ENCODE measurements at regions not wholly inside any gene's neighbourhood (a gene's known extent, or its start where the extent isn't known, plus 50 kb on each side); places are given as distances from the start of the nearest gene placed in this dataset.

- Histone ChIP-seq H3K27ac (ENCODE audit: extremely low read depth, low read depth, low read length) (no peak overlapping the region), H2AFZ (ENCODE audit: low read depth, low read length) (no peak overlapping the region), H3K9me1 (ENCODE audit: control insufficient read depth, insufficient read depth, low read length) (no peaks in the 10 kb centered on the region), H3K27me3 (ENCODE audit: control insufficient read depth in 2 of 2, insufficient read depth in 2 of 2, low read length in 2 of 2) (peaks cover 0 to 14% of the 10 kb centered on the region in 2 experiments; a peak in 2 of 5 replicates), H3K4me3 (no peak overlapping the region), H4K20me1 (replicated peaks; ENCODE audit: control insufficient read depth, insufficient read depth, low read length) (no peaks in the 10 kb centered on the region), H3K9me3 (replicated peaks; ENCODE audit: control insufficient read depth, insufficient read depth, low read depth, low read length) (no peaks in the 10 kb centered on the region), H3K4me2 (ENCODE audit: insufficient read depth, low read length) (no peak overlapping the region), H3K36me3 (ENCODE audit: control insufficient read depth, insufficient read depth, low read length) (no peaks in the 10 kb centered on the region), H3K4me1 (replicated peaks in 1 of 2; ENCODE audit: control insufficient read depth in 2 of 2, insufficient read depth in 2 of 2, low read length in 2 of 2) (peaks cover 0 to 4% of the 10 kb centered on the region in 2 experiments; a peak in 2 of 5 replicates), H3K9ac (ENCODE audit: insufficient read depth in 1 of 2, low read depth in 2 of 2, low read length in 2 of 2) (no peak overlapping the region), H3K79me2 (ENCODE audit: control insufficient read depth, insufficient read depth, low read length) (no peaks in the 10 kb centered on the region)
- BruUV-seq (replicated peaks), result no TSS peak
- ATAC-seq (no peak), DNase-seq (ENCODE audit: extremely low read depth in 1 of 4, low spot score in 3 of 4) (no peak), FAIRE-seq (no peak)
- 5% methylated on average over 4 of the region's 8 CpGs for WGBS (ENCODE audit: insufficient coverage, low coverage, missing lambda C conversion rate)
- CTCF ChIA-PET (ENCODE audit: low intra/inter-chr PET ratio), result no interaction called here
- in situ Hi-C loops (cut with MboI), result no loop called here
- intact Hi-C loops (cut with micrococcal nuclease), result no loop called here
- TF ChIP-seq NFIC (IDR thresholded peaks at IDR 0.05), result no peak
- no peak for TF ChIP-seq CHD4 (IDR thresholded peaks at IDR 0.05; ENCODE audit: insufficient read depth, insufficient replicate concordance, low read depth, low read length, poor library complexity, severe bottlenecking)
- TF ChIP-seq CBX1 (IDR thresholded peaks at IDR 0.05; ENCODE audit: low read depth), result no peak
- no peak for TF ChIP-seq TAF15 (IDR thresholded peaks at IDR 0.05; ENCODE audit: low read depth, low read length)
- no peak for TF ChIP-seq ZNF76 (CRISPR knock-in tag; IDR thresholded peaks at IDR 0.05; ENCODE audit: borderline replicate concordance)
- POLR2A ChIA-PET, result no interaction called here
These were observed 248.6 kb downstream of the BCL2 start for GRCh38 chr18:63070767-63071502.

GRCh38 chr18:63069496-63069895 is 250.1 kb downstream of the BCL2 start:
- Histone ChIP-seq H3K4me1 (replicated peaks in 1 of 2; ENCODE audit: control insufficient read depth in 2 of 2, insufficient read depth in 2 of 2, low read length in 2 of 2) (no peaks in the 10 kb centered on the region), H3K9ac (ENCODE audit: insufficient read depth in 1 of 2, low read depth in 2 of 2, low read length in 2 of 2) (no peak overlapping the region), H3K9me3 (replicated peaks; ENCODE audit: control insufficient read depth, insufficient read depth, low read depth, low read length) (no peaks in the 10 kb centered on the region), H3K9me1 (ENCODE audit: control insufficient read depth, insufficient read depth, low read length) (no peaks in the 10 kb centered on the region), H3K4me2 (ENCODE audit: insufficient read depth, low read length) (no peak overlapping the region), H3K4me3 (no peak overlapping the region), H4K20me1 (replicated peaks; ENCODE audit: control insufficient read depth, insufficient read depth, low read length) (no peaks in the 10 kb centered on the region), H3K27ac (ENCODE audit: extremely low read depth, low read depth, low read length) (no peak overlapping the region), H3K79me2 (ENCODE audit: control insufficient read depth, insufficient read depth, low read length) (no peaks in the 10 kb centered on the region), H2AFZ (ENCODE audit: low read depth, low read length) (no peak overlapping the region), H3K36me3 (ENCODE audit: control insufficient read depth, insufficient read depth, low read length) (no peaks in the 10 kb centered on the region), H3K27me3 (ENCODE audit: control insufficient read depth in 2 of 2, insufficient read depth in 2 of 2, low read length in 2 of 2) (peaks cover 0 to 14% of the 10 kb centered on the region in 2 experiments; a peak in 2 of 5 replicates)
- ChIA-PET POLR2A (no interaction called here), CTCF (ENCODE audit: low intra/inter-chr PET ratio) (no interaction called here)
- FAIRE-seq (no peak), ATAC-seq (no peak), DNase-seq (ENCODE audit: extremely low read depth in 1 of 4, low spot score in 3 of 4) (no peak)
- TF ChIP-seq, protein P1, sequence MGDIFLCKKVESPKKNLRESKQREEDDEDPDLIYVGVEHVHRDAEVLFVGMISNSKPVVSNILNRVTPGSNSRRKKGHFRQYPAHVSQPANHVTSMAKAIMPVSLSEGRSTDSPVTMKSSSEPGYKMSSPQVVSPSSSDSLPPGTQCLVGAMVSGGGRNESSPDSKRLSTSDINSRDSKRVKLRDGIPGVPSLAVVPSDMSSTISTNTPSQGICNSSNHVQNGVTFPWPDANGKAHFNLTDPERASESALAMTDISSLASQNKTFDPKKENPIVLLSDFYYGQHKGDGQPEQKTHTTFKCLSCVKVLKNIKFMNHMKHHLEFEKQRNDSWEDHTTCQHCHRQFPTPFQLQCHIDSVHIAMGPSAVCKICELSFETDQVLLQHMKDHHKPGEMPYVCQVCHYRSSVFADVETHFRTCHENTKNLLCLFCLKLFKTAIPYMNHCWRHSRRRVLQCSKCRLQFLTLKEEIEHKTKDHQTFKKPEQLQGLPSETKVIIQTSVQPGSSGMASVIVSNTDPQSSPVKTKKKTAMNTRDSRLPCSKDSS (IDR thresholded peaks at IDR 0.05; ENCODE audit: low read depth, partially characterized antibody), result no peak
- TF ChIP-seq POLR3G (IDR thresholded peaks at IDR 0.05; ENCODE audit: extremely low read depth, insufficient read length, insufficient replicate concordance), result no peak
- TF ChIP-seq SMAD3 (CRISPR knock-in tag; conservative IDR thresholded peaks at IDR 0.05), result no peak
- no peak for TF ChIP-seq RFX7 (CRISPR knock-in tag; IDR thresholded peaks at IDR 0.05)
- no peak for TF ChIP-seq ZNF408 (CRISPR knock-in tag; IDR thresholded peaks at IDR 0.05; ENCODE audit: low read depth)
- no TSS peak for BruUV-seq (replicated peaks)
- intact Hi-C loops (cut with micrococcal nuclease) (no loop called here), in situ Hi-C loops (cut with MboI) (no loop called here)
- WGBS (ENCODE audit: insufficient coverage, low coverage, missing lambda C conversion rate), result 0% methylated on average over 1 of the region's 3 CpGs
